ENCODE measurements at regions not wholly inside any gene's neighbourhood (a gene's known extent, or its start where the extent isn't known, plus 50 kb on each side); places are given as distances from the start of the nearest gene placed in this dataset.

- peaks cover 0 to 4% of the 10 kb centered on the region in 2 experiments; a peak in 1 of 5 replicates for H3K27me3 ChIP-seq (ENCODE audit: control insufficient read depth in 2 of 2, insufficient read depth in 2 of 2, low read length in 2 of 2)
- H3K4me1 ChIP-seq (replicated peaks in 1 of 2; ENCODE audit: control insufficient read depth in 2 of 2, insufficient read depth in 2 of 2, low read length in 2 of 2): no peaks in the 10 kb centered on the region; a peak in 1 of 5 replicates
- POLR2A ChIA-PET: interaction anchor here (1.0 kb wide), 1 partner anchor 9 kb away, joined by 3 read pairs; no protein-coding TSS in a partner anchor
- H3K79me2 ChIP-seq (ENCODE audit: control insufficient read depth, insufficient read depth, low read length): no peaks in the 10 kb centered on the region
- in situ Hi-C loops (cut with MboI) (no loop called here), intact Hi-C loops (cut with micrococcal nuclease) (no loop called here)
- H2AFZ ChIP-seq (ENCODE audit: low read depth, low read length): no peak overlapping the region
- H3K27ac ChIP-seq (ENCODE audit: extremely low read depth, low read depth, low read length): no peak overlapping the region
- no peaks in the 10 kb centered on the region for H3K36me3 ChIP-seq (ENCODE audit: control insufficient read depth, insufficient read depth, low read length)
- DNase-seq (ENCODE audit: extremely low read depth in 1 of 4, low spot score in 3 of 4) (no peak), ATAC-seq (no peak), FAIRE-seq (no peak)
- H4K20me1 ChIP-seq (replicated peaks; ENCODE audit: control insufficient read depth, insufficient read depth, low read length): peaks cover 3% of the 10 kb centered on the region
- no TSS peak for BruUV-seq (replicated peaks)
- CTCF ChIA-PET (ENCODE audit: low intra/inter-chr PET ratio): no interaction called here
- no peak overlapping the region for H3K4me2 ChIP-seq (ENCODE audit: insufficient read depth, low read length)
- TF ChIP-seq CHD4 (IDR thresholded peaks at IDR 0.05; ENCODE audit: insufficient read depth, insufficient replicate concordance, low read depth, low read length, poor library complexity, severe bottlenecking): peak; percentile 42
- TF ChIP-seq KDM1A (IDR thresholded peaks at IDR 0.05): peak in 1 of 2 experiments; percentile 11; a peak in 1 of 4 replicates
- no peak for TF ChIP-seq ZBTB7A (IDR thresholded peaks at IDR 0.05; ENCODE audit: borderline replicate concordance, control insufficient read depth, low read depth, low read length)
- peak; percentile 56; the same call in 1 of the 2 replicates for TF ChIP-seq ADNP (tag; IDR thresholded peaks at IDR 0.05)
- TF ChIP-seq MCM3 (IDR thresholded peaks at IDR 0.05): no peak
- TF ChIP-seq ZFP36 (IDR thresholded peaks at IDR 0.05; ENCODE audit: low read depth, low read length, partially characterized antibody): peak; percentile 38
- no peak for TF ChIP-seq NCOA2 (IDR thresholded peaks at IDR 0.05; ENCODE audit: partially characterized antibody in 2 of 2)
- TF ChIP-seq, protein P1, sequence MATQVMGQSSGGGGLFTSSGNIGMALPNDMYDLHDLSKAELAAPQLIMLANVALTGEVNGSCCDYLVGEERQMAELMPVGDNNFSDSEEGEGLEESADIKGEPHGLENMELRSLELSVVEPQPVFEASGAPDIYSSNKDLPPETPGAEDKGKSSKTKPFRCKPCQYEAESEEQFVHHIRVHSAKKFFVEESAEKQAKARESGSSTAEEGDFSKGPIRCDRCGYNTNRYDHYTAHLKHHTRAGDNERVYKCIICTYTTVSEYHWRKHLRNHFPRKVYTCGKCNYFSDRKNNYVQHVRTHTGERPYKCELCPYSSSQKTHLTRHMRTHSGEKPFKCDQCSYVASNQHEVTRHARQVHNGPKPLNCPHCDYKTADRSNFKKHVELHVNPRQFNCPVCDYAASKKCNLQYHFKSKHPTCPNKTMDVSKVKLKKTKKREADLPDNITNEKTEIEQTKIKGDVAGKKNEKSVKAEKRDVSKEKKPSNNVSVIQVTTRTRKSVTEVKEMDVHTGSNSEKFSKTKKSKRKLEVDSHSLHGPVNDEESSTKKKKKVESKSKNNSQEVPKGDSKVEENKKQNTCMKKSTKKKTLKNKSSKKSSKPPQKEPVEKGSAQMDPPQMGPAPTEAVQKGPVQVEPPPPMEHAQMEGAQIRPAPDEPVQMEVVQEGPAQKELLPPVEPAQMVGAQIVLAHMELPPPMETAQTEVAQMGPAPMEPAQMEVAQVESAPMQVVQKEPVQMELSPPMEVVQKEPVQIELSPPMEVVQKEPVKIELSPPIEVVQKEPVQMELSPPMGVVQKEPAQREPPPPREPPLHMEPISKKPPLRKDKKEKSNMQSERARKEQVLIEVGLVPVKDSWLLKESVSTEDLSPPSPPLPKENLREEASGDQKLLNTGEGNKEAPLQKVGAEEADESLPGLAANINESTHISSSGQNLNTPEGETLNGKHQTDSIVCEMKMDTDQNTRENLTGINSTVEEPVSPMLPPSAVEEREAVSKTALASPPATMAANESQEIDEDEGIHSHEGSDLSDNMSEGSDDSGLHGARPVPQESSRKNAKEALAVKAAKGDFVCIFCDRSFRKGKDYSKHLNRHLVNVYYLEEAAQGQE (IDR thresholded peaks at IDR 0.05; ENCODE audit: borderline replicate concordance): peak; percentile 54
- TF ChIP-seq, protein P1 (CRISPR knock-in tag; IDR thresholded peaks at IDR 0.05; ENCODE audit: low read depth): no peak
- TF ChIP-seq, protein P2, sequence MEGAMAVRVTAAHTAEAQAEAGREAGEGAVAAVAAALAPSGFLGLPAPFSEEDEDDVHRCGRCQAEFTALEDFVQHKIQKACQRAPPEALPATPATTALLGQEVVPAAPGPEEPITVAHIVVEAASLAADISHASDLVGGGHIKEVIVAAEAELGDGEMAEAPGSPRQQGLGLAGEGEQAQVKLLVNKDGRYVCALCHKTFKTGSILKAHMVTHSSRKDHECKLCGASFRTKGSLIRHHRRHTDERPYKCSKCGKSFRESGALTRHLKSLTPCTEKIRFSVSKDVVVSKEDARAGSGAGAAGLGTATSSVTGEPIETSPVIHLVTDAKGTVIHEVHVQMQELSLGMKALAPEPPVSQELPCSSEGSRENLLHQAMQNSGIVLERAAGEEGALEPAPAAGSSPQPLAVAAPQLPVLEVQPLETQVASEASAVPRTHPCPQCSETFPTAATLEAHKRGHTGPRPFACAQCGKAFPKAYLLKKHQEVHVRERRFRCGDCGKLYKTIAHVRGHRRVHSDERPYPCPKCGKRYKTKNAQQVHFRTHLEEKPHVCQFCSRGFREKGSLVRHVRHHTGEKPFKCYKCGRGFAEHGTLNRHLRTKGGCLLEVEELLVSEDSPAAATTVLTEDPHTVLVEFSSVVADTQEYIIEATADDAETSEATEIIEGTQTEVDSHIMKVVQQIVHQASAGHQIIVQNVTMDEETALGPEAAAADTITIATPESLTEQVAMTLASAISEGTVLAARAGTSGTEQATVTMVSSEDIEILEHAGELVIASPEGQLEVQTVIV (CRISPR knock-in tag; IDR thresholded peaks at IDR 0.05; ENCODE audit: borderline replicate concordance): no peak
- peak; percentile 72 for TF ChIP-seq BCOR (IDR thresholded peaks at IDR 0.05)
- peak; percentile 94 for TF ChIP-seq RBM25 (IDR thresholded peaks at IDR 0.05; ENCODE audit: low read depth, low read length, severe bottlenecking)
- H3K4me3 ChIP-seq: no peak overlapping the region
- H3K9me3 ChIP-seq (replicated peaks; ENCODE audit: control insufficient read depth, insufficient read depth, low read depth, low read length): no peaks in the 10 kb centered on the region
- H3K9ac ChIP-seq (ENCODE audit: insufficient read depth in 1 of 2, low read depth in 2 of 2, low read length in 2 of 2): no peak overlapping the region
- no peaks in the 10 kb centered on the region for H3K9me1 ChIP-seq (ENCODE audit: control insufficient read depth, insufficient read depth, low read length)
- 42% methylated on average over 3 of the region's 3 CpGs for WGBS (ENCODE audit: insufficient coverage, low coverage, missing lambda C conversion rate)
Measured at GRCh38 chr19:5398693-5399057, 56.5 kb upstream of the ZNRF4 start.

All from K562 (cell line).